ELR (cell line): ENCODE measurements at regions not wholly inside any gene's neighbourhood (a gene's known extent, or its start where the extent isn't known, plus 50 kb on each side); places are given as distances from the start of the nearest gene placed in this dataset.

Experiments
- DNase-seq: peaks from one replicate; pipeline ENCODE4 v3.0.0-alpha.2; 2015; ENCODE audit warnings: low read depth

- DNase-seq, result peak; percentile 99
Observed at GRCh38 chr1:90402893-90403849, 313.9 kb downstream of the BARHL2 start.

- peak; percentile 3 for DNase-seq
Observed at GRCh38 chr1:90400131-90400530, 317.0 kb downstream of the BARHL2 start.

GRCh38 chr1:90396917-90397316 is 320.2 kb downstream of the BARHL2 start:
- peak; percentile 20 for DNase-seq

- no peak for DNase-seq
Observed at GRCh38 chr1:90394247-90394646, 322.9 kb downstream of the BARHL2 start.

- peak; percentile 64 for DNase-seq
Observed at GRCh38 chr1:90393025-90393424, 324.1 kb downstream of the BARHL2 start.

- peak; percentile 46 for DNase-seq
Observed at GRCh38 chr1:90391126-90391525, 326.0 kb downstream of the BARHL2 start.

GRCh38 chr1:90387805-90388204 is 329.3 kb downstream of the BARHL2 start:
- no peak for DNase-seq

- peak; percentile 79 for DNase-seq
Observed at GRCh38 chr1:90386899-90387720, 330.0 kb downstream of the BARHL2 start.

- DNase-seq, result no peak
Observed at GRCh38 chr1:90384193-90384592, 332.9 kb downstream of the BARHL2 start.

- no peak for DNase-seq
Observed at GRCh38 chr1:90382161-90382560, 334.9 kb downstream of the BARHL2 start.

- no peak for DNase-seq
Observed at GRCh38 chr1:90381598-90381997, 335.5 kb downstream of the BARHL2 start.

GRCh38 chr1:90371448-90371813 is 345.7 kb downstream of the BARHL2 start:
- DNase-seq, result no peak

GRCh38 chr1:90370686-90371447 is 346.2 kb downstream of the BARHL2 start:
- DNase-seq, result peak; percentile 56

- no peak for DNase-seq
Observed at GRCh38 chr1:90362163-90362562, 354.9 kb downstream of the BARHL2 start.

GRCh38 chr1:90361026-90361425 is 356.1 kb downstream of the BARHL2 start:
- no peak for DNase-seq

- no peak for DNase-seq
Observed at GRCh38 chr1:90359994-90360393, 357.1 kb downstream of the BARHL2 start.

- no peak for DNase-seq
Observed at GRCh38 chr1:90358448-90358847, 358.7 kb downstream of the BARHL2 start.

GRCh38 chr1:90357995-90358394 is 359.1 kb downstream of the BARHL2 start:
- no peak for DNase-seq

- DNase-seq, result no peak
Observed at GRCh38 chr1:90356991-90357390, 360.1 kb downstream of the BARHL2 start.

GRCh38 chr1:90356101-90356500 is 361.0 kb downstream of the BARHL2 start:
- no peak for DNase-seq

- no peak for DNase-seq
Observed at GRCh38 chr1:90354704-90355103, 359.8 kb downstream of the ZNF326 start.

- no peak for DNase-seq
Observed at GRCh38 chr1:90351019-90351418, 356.1 kb downstream of the ZNF326 start.
